HG03175 (cell line): ENCODE measurements at regions not wholly inside any gene's neighbourhood (a gene's known extent, or its start where the extent isn't known, plus 50 kb on each side); places are given as distances from the start of the nearest gene placed in this dataset.
A peak's percentile ranks its signal among the peaks of the same experiment; 100 is the strongest.

Experiments used
- ATAC-seq: cut with Tn5 transposase; IDR thresholded peaks from one replicate; pipeline ENCODE4 v1.9.1; 2021; ENCODE audit warnings: mild to moderate bottlenecking, moderate library complexity; ENCODE audit not compliant: unreplicated experiment

- no peak for ATAC-seq
Measured at GRCh38 chrX:87727620-87728019, 210.0 kb downstream of the KLHL4 start.

- ATAC-seq: no peak
Measured at GRCh38 chrX:87728024-87728423, 210.4 kb downstream of the KLHL4 start.

GRCh38 chrX:87728459-87728858, 210.9 kb downstream of the KLHL4 start:
- no peak for ATAC-seq

- no peak for ATAC-seq
Measured at GRCh38 chrX:87732133-87732532, 214.5 kb downstream of the KLHL4 start.

- ATAC-seq: no peak
Measured at GRCh38 chrX:87736576-87736975, 219.0 kb downstream of the KLHL4 start.

GRCh38 chrX:87744391-87744790, 226.8 kb downstream of the KLHL4 start:
- no peak for ATAC-seq

- no peak for ATAC-seq
Measured at GRCh38 chrX:87755493-87755892, 237.9 kb downstream of the KLHL4 start.

- ATAC-seq: no peak
Measured at GRCh38 chrX:87788976-87789375, 271.4 kb downstream of the KLHL4 start.

- no peak for ATAC-seq
Measured at GRCh38 chrX:87798039-87798438, 280.4 kb downstream of the KLHL4 start.

- ATAC-seq: no peak
Measured at GRCh38 chrX:87805829-87806490, 288.4 kb downstream of the KLHL4 start.

- ATAC-seq: no peak
Measured at GRCh38 chrX:87808576-87809243, 291.1 kb downstream of the KLHL4 start.

GRCh38 chrX:87813566-87813965, 296.0 kb downstream of the KLHL4 start:
- ATAC-seq: no peak

- ATAC-seq: no peak
Measured at GRCh38 chrX:87846956-87847355, 329.4 kb downstream of the KLHL4 start.

- ATAC-seq: peak; percentile 60
Measured at GRCh38 chrX:87873347-87873941, 355.8 kb downstream of the KLHL4 start.

GRCh38 chrX:87874043-87874442, 356.4 kb downstream of the KLHL4 start:
- ATAC-seq: peak; percentile 53

- no peak for ATAC-seq
Measured at GRCh38 chrX:87878926-87879325, 361.3 kb downstream of the KLHL4 start.

GRCh38 chrX:87890437-87890836, 372.8 kb downstream of the KLHL4 start:
- no peak for ATAC-seq

GRCh38 chrX:87895421-87895820, 377.8 kb downstream of the KLHL4 start:
- ATAC-seq: no peak

- no peak for ATAC-seq
Measured at GRCh38 chrX:87896057-87896456, 378.5 kb downstream of the KLHL4 start.

- ATAC-seq: peak; percentile 61
Measured at GRCh38 chrX:87900320-87900908, 382.8 kb downstream of the KLHL4 start.

- ATAC-seq: no peak
Measured at GRCh38 chrX:87901060-87901459, 383.5 kb downstream of the KLHL4 start.

GRCh38 chrX:87914726-87915125, 397.1 kb downstream of the KLHL4 start:
- ATAC-seq: no peak
